ENCODE measurements at regions not wholly inside any gene's neighbourhood (a gene's known extent, or its start where the extent isn't known, plus 50 kb on each side); places are given as distances from the start of the nearest gene placed in this dataset.
"Not testable (repeated sequence)": the region's sequence is repeated elsewhere in the genome, so short reads cannot be mapped to it uniquely, and the experiment has no call there.

- DNase-seq (ENCODE audit: low read depth): not testable (repeated sequence)
Observed at GRCh38 chr6:106721189-106721588, 91.8 kb downstream of the QRSL1 start.
